ENCODE measurements at regions not wholly inside any gene's neighbourhood (a gene's known extent, or its start where the extent isn't known, plus 50 kb on each side); places are given as distances from the start of the nearest gene placed in this dataset.

- TF ChIP-seq CTCF (IDR thresholded peaks at IDR 0.05) (no peak), POLR2A (IDR thresholded peaks at IDR 0.05) (no peak)
These were observed 259.4 kb downstream of the PPP1R3A start for GRCh38 chr7:113659416-113659815.

Data from esophagus squamous epithelium (tissue), 4 donors.